ENCODE measurements at regions not wholly inside any gene's neighbourhood (a gene's known extent, or its start where the extent isn't known, plus 50 kb on each side); places are given as distances from the start of the nearest gene placed in this dataset.

DNA sequence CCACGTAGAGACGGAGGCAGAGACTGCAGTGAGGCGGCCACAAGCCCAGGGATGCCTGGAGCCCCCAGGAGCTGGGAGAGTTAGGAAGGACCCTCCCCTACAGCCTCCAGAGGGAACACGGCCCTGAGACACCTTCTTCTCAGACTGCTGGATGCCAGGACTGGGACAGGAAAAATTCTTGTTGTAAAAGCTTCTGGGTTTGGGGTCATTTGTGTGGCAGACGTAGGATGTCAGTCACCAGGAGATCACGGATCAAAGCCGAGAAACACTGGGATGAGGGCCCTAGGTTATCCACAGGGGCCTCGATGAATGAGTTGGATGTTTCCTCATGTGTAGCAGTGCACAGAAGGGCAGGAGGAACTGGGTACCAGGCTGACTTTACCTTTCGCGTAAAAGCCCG, 163.7 kb downstream of the SHOX start:
- TF ChIP-seq, protein P1, sequence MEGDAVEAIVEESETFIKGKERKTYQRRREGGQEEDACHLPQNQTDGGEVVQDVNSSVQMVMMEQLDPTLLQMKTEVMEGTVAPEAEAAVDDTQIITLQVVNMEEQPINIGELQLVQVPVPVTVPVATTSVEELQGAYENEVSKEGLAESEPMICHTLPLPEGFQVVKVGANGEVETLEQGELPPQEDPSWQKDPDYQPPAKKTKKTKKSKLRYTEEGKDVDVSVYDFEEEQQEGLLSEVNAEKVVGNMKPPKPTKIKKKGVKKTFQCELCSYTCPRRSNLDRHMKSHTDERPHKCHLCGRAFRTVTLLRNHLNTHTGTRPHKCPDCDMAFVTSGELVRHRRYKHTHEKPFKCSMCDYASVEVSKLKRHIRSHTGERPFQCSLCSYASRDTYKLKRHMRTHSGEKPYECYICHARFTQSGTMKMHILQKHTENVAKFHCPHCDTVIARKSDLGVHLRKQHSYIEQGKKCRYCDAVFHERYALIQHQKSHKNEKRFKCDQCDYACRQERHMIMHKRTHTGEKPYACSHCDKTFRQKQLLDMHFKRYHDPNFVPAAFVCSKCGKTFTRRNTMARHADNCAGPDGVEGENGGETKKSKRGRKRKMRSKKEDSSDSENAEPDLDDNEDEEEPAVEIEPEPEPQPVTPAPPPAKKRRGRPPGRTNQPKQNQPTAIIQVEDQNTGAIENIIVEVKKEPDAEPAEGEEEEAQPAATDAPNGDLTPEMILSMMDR (IDR thresholded peaks at IDR 0.05): no peak
- no peak for TF ChIP-seq POLR2AphosphoS5 (IDR thresholded peaks at IDR 0.05)
